H1 (cell line): ENCODE measurements at regions not wholly inside any gene's neighbourhood (a gene's known extent, or its start where the extent isn't known, plus 50 kb on each side); places are given as distances from the start of the nearest gene placed in this dataset.

Source experiments
- EZH2 ChIP-seq: fragments of 200-600 bp; sonication (generic); IDR thresholded peaks from 2 replicates; pipeline ENCODE4 v1.7.1; 2012; ENCODE audit warnings: low read depth, mild to moderate bottlenecking, moderate library complexity, low read length, inconsistent platforms; ENCODE audit not compliant: severe bottlenecking
- POLR2A ChIP-seq, 2 experiments: IDR thresholded peaks; 1 replicate in 1 of 2; 2 replicates in 1 of 2; pipeline ENCODE4 v1.6.1; 2011; ENCODE audit warnings: low read depth in 2 of 2, low read length in 2 of 2, mild to moderate bottlenecking in 2 of 2; ENCODE audit errors: control extremely low read depth in 1 of 2

DNA sequence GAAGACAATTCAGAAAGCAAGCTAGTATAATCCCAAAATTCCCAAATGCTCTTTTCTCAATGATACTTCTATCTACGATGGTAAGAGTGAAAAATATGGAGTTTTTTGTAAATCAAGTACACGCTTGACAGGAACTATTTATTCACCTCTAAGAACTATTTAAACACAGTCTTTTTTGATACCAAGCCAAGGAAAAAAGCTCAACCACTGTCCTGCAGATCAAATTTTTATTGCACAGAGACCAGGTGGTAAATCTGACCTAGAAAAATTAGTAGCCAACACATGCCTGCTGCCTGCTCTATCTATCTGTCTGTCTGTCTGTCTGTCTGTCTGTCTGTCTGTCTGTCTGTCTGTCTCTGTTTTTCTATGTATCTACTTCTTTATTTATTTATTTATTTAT lies 292.2 kb downstream of the MZT1 start:
- TF ChIP-seq POLR2A (IDR thresholded peaks at IDR 0.05; ENCODE audit: control extremely low read depth in 1 of 2, low read depth in 2 of 2, low read length in 2 of 2) (no peak), EZH2 (no peak)
